ENCODE measurements at regions not wholly inside any gene's neighbourhood (a gene's known extent, or its start where the extent isn't known, plus 50 kb on each side); places are given as distances from the start of the nearest gene placed in this dataset.

DNA sequence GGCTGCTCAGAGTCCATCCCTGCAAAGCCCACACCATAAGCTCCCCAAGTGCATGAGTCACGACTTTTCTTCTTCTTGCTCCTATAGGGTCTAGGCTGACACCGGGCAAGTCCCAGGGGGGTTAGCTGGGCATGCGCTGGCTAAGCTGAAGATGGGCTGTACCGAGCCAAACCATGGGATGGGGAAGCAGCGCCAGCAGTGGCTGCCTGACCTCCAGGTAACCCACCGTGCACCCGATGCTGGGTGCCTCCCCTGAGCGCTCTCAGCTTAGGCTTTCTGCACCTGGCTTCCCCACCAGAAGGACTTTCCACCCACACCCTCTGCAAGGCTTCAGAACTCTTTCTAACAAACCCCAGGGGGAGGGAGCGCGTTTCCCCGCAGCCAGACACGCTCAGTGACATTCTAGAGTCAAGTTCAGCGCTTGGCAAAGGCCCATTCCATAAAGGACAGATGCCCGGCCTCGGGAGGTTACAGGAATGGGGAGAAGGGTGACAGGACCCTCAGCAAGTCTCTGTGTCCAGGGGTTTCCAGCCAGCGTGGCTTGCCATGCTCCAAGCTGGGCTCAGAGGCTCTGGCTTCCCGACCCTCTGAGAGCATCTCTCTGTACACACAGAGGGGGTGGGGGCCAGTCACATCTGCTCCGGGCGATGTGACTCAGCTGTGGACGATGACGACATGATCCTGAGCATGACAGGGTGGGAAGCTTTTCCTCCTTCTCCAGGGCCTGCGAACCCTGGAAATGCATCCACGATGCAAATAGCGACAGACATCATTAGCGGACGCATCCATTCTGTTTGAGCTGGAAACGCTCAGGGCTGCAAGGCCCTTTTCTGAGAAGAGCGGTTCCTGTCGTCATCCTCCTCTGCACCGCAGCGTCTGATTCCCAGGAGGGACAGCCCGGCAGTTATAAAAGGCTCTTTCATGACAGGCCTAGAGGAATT is 107.8 kb downstream of the SIK1 start:
- TF ChIP-seq FOXM1 (IDR thresholded peaks at IDR 0.05; ENCODE audit: borderline replicate concordance) (no peak), CTBP1 (IDR thresholded peaks at IDR 0.05; ENCODE audit: borderline replicate concordance) (no peak), SP1 (IDR thresholded peaks at IDR 0.05) (no peak), SUZ12 (IDR thresholded peaks at IDR 0.05) (no peak), FOXA1 (IDR thresholded peaks at IDR 0.05) (no peak), BHLHE40 (IDR thresholded peaks at IDR 0.05; ENCODE audit: borderline replicate concordance) (no peak), LEF1 (IDR thresholded peaks at IDR 0.05; ENCODE audit: borderline replicate concordance) (no peak), ELF4 (IDR thresholded peaks at IDR 0.05) (no peak)
- CTCF ChIA-PET = no interaction called here
- POLR2A ChIA-PET = no interaction called here
- no peak for DNase-seq (ENCODE audit: extremely low spot score)

DNA sequence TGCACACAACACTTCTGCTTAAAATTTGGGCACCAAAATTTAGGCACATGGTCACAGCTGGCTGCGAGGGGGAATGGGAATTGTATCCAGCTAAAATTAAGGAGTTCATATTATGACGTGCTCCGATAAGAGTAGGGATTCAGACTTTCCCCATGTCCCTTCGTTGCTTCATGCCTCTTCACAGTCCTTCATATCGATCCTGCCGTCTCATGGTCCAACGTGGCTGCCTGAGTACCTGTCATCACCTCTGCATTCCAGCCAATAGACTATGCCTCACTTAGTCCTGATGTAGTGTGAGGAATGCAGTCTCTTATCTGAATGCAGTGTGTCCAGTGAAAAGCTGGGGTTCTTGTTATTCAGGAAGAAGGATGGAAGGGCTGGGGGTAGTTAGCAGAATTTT is 108.6 kb downstream of the SIK1 start:
- ChIA-PET CTCF (no interaction called here), POLR2A (no interaction called here)
- no peak for DNase-seq (ENCODE audit: extremely low spot score)
- TF ChIP-seq L3MBTL2 (conservative IDR thresholded peaks at IDR 0.05) (no peak), FOXM1 (IDR thresholded peaks at IDR 0.05; ENCODE audit: borderline replicate concordance) (no peak), TARDBP (IDR thresholded peaks at IDR 0.05) (no peak), CTBP1 (IDR thresholded peaks at IDR 0.05; ENCODE audit: borderline replicate concordance) (no peak), ARNT (IDR thresholded peaks at IDR 0.05) (no peak), FOXK2 (IDR thresholded peaks at IDR 0.05) (no peak), ELF4 (IDR thresholded peaks at IDR 0.05) (no peak), HDGF (IDR thresholded peaks at IDR 0.05; ENCODE audit: borderline replicate concordance) (no peak), BHLHE40 (IDR thresholded peaks at IDR 0.05; ENCODE audit: borderline replicate concordance) (no peak), SP1 (IDR thresholded peaks at IDR 0.05) (no peak), NFRKB (IDR thresholded peaks at IDR 0.05) (no peak), LEF1 (IDR thresholded peaks at IDR 0.05; ENCODE audit: borderline replicate concordance) (no peak), SUZ12 (IDR thresholded peaks at IDR 0.05) (no peak)
- TF ChIP-seq, protein P1, sequence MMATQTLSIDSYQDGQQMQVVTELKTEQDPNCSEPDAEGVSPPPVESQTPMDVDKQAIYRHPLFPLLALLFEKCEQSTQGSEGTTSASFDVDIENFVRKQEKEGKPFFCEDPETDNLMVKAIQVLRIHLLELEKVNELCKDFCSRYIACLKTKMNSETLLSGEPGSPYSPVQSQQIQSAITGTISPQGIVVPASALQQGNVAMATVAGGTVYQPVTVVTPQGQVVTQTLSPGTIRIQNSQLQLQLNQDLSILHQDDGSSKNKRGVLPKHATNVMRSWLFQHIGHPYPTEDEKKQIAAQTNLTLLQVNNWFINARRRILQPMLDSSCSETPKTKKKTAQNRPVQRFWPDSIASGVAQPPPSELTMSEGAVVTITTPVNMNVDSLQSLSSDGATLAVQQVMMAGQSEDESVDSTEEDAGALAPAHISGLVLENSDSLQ (IDR thresholded peaks at IDR 0.05) = no peak

DNA sequence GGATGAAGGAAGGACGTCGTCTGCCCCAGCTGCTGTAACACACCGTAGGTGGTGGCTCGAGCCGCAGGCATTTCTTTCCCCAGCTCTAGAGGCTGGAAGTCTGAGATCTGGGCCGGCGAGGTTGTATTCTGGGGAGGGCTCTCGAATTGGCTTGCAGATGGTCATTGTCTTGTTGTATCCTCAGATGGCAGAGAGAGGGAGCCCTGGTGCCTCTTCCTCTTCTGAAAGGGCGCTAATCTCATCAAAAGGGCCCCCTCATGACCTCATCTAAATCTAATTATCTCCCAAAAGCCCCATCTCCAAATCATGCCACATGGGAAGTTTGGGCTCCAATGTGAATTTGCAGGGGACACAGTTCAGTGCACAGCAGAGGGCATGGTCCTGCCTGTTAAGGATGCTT is 109.0 kb downstream of the SIK1 start:
- CTCF ChIA-PET = no interaction called here
- DNase-seq (ENCODE audit: extremely low spot score) = no peak
- TF ChIP-seq ZNF384 (IDR thresholded peaks at IDR 0.05) (no peak), NFRKB (IDR thresholded peaks at IDR 0.05) (no peak), FOXA1 (IDR thresholded peaks at IDR 0.05) (no peak), LEF1 (IDR thresholded peaks at IDR 0.05; ENCODE audit: borderline replicate concordance) (no peak), L3MBTL2 (conservative IDR thresholded peaks at IDR 0.05) (no peak)
- POLR2A ChIA-PET = no interaction called here

DNA sequence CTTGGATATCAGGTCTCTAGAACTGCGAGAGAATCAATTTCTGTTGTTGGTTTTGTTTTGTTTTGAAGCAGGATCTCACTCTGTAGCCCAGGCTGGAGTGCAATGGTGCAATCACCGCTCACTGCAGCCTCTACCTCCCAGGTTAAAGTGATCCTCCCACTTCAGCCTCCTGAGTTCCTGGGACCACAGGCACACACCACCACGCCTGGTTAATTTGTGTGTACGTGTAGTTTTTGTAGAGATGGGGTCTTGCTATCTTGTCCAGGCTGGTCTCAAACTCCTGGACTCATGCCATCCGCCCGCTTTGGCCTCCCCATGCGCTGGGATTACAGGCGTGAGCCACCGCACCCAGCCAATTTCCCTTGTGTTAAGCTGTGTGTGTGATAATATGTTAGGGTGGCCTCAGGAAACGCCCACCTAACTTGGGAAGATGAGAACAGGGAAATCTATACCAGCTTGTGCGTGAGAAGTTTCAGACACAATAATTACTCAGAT is 109.6 kb downstream of the SIK1 start:
- CTCF ChIA-PET = no interaction called here
- DNase-seq (ENCODE audit: extremely low spot score) = no peak
- TF ChIP-seq ELF4 (IDR thresholded peaks at IDR 0.05) (no peak), FOXM1 (IDR thresholded peaks at IDR 0.05; ENCODE audit: borderline replicate concordance) (no peak), FOXK2 (IDR thresholded peaks at IDR 0.05) (no peak), HDGF (IDR thresholded peaks at IDR 0.05; ENCODE audit: borderline replicate concordance) (no peak), FOXA1 (IDR thresholded peaks at IDR 0.05) (no peak), CTBP1 (IDR thresholded peaks at IDR 0.05; ENCODE audit: borderline replicate concordance) (no peak)
- POLR2A ChIA-PET = no interaction called here

DNA sequence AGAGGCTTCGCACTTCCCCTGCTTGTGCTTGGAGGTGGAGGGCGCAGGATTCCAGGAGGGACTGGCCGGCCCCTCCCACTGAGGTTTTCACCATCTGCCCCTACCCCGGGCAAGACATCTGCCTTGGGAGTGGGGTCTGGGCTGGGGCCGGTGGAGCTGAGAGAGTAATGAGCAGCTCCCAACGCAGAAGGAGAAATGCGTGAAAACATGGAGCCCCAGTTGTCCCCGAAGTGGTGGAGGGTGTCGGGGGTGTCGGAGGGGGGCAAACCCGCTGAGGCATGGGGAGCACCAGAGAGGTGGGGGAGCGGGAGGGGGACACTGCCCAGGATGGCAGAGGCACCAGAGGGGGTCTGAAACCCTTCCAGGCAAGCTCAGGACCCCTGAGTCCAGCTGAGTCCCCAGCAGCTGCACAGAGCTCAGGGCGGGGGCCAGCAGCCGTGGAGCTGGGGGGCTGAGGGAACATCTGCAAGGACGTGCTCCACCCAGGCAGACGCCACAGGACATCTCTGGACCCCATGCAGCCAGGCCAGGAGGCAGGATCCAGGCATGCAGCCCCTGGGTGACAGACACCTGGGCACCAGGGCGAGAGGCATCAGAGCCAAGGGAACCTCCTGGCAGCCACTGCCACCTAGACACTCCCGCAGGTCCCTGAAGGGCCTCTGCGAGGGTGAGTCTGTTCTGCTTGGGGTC is 110.6 kb downstream of the SIK1 start:
- ChIA-PET CTCF (no interaction called here), POLR2A (no interaction called here)
- TF ChIP-seq TARDBP (IDR thresholded peaks at IDR 0.05) (no peak), FOXM1 (IDR thresholded peaks at IDR 0.05; ENCODE audit: borderline replicate concordance) (no peak), ELF4 (IDR thresholded peaks at IDR 0.05) (no peak), SP1 (IDR thresholded peaks at IDR 0.05) (no peak), L3MBTL2 (conservative IDR thresholded peaks at IDR 0.05) (no peak), FOXA1 (IDR thresholded peaks at IDR 0.05) (no peak), NFRKB (IDR thresholded peaks at IDR 0.05) (no peak), LEF1 (IDR thresholded peaks at IDR 0.05; ENCODE audit: borderline replicate concordance) (no peak), FOXK2 (IDR thresholded peaks at IDR 0.05) (no peak), HDGF (IDR thresholded peaks at IDR 0.05; ENCODE audit: borderline replicate concordance) (no peak), BHLHE40 (IDR thresholded peaks at IDR 0.05; ENCODE audit: borderline replicate concordance) (no peak), SUZ12 (IDR thresholded peaks at IDR 0.05) (no peak)
- TF ChIP-seq, protein P1 (IDR thresholded peaks at IDR 0.05) = no peak
- DNase-seq (ENCODE audit: extremely low spot score) = no peak

DNA sequence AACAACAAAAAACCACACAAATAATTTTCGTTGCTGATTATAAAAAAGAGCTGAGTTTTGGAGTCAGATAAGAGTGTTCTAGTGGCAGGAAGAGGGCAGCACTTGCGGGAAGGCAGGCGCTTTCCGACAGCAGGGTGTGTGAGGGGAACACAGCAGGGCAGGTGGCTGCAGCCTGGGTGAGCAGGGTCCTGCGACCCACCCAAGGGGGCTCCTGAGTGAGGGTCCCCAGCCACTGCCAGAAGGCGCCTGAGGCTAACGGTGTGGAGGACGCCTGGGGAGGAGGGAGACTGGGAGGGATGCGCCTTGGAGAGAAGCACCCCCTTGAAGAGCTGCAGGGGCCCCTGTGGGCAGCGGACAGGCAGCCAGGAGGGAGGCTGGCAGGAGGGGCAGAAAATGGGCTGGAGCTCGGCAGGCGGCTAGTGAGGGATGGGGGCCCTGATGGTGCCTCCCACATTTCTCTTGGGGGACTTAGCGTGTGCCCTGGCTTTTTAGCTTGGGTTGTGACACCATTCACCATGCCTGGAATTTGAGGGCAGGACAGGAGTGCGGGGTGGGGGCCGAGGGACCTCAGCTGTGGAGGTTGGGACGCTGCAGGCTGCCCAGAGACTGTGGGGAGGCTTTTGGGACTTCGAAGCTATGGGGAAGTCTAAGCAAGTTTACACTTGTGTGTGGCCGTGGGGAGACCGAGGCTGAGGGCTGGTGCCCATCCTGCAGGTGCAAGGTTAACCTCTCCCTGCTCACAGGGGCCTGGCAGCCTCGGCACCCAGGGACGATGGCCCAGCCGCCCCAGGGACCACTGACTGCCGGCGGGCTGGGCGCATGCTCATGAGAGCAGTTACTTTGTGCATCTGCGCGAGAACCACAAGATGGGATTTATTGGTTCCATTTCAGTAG is 111.4 kb downstream of the SIK1 start:
- TF ChIP-seq ZNF384 (IDR thresholded peaks at IDR 0.05) (no peak), ARNT (IDR thresholded peaks at IDR 0.05) (no peak), CTBP1 (IDR thresholded peaks at IDR 0.05; ENCODE audit: borderline replicate concordance) (no peak), NFRKB (IDR thresholded peaks at IDR 0.05) (no peak), BHLHE40 (IDR thresholded peaks at IDR 0.05; ENCODE audit: borderline replicate concordance) (no peak), L3MBTL2 (conservative IDR thresholded peaks at IDR 0.05) (no peak), HDGF (IDR thresholded peaks at IDR 0.05; ENCODE audit: borderline replicate concordance) (no peak), FOXK2 (IDR thresholded peaks at IDR 0.05) (no peak), FOXM1 (IDR thresholded peaks at IDR 0.05; ENCODE audit: borderline replicate concordance) (no peak), LEF1 (IDR thresholded peaks at IDR 0.05; ENCODE audit: borderline replicate concordance) (no peak), TARDBP (IDR thresholded peaks at IDR 0.05) (no peak), FOXA1 (IDR thresholded peaks at IDR 0.05) (no peak), ELF4 (IDR thresholded peaks at IDR 0.05) (no peak), SUZ12 (IDR thresholded peaks at IDR 0.05) (no peak), SP1 (IDR thresholded peaks at IDR 0.05) (no peak)
- TF ChIP-seq, protein P1 (IDR thresholded peaks at IDR 0.05) = no peak
- ChIA-PET POLR2A (no interaction called here), CTCF (no interaction called here)
- no peak for DNase-seq (ENCODE audit: extremely low spot score)

Measured in HEK293T (cell line).